NCI-H128 (cell line): ENCODE measurements at regions not wholly inside any gene's neighbourhood (a gene's known extent, or its start where the extent isn't known, plus 50 kb on each side); places are given as distances from the start of the nearest gene placed in this dataset.

Source experiments
- DNase-seq: peaks from one replicate; lab custom pipeline; 2025; ENCODE audit not compliant: unreplicated experiment; lab: John Stamatoyannopoulos, UW

DNA sequence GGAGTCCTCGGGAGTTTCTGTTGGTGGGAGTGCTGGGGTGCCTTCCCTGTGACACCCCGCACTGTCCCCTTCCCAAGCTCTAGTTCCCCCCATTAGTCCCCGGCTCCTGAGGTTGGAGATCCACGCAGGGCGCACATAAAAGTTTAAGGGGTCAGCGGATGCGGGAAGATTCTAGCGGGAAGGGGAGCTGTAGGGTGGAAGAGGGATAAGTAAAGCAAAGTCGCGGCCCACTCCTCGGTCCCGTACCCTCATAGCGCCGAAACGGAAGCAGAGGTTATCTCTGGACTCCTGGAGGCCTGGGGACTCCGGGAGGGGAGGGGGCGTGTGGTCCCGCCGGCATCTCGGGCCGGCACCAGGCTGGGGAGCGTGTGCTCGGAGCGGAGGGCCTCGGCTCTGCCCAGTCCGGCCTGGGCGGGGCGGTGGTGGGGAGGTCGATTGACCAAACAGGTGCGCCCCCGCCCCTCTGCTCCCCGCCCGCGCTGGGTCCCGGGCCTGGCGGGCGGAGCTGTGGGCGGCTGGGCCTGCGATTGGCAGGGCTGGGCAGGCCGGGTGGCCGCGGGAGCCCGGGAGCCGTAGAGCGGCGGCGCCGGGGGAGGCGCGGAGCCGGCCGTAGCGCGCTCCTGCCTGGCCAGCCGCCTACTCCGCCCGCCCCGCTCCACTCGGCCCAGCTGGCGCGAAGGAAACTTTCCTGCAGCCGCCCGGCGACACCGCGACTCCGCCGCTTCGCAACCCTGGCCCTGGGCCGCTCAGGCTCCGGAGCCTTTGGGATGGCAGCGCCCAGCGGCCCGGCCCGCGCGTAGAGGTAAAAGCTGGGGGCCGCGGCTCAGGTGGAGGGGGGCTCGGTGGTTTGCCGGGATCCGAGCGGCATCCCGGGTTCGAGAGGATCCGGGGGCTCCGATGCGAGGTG is 52.2 kb upstream of the DAB2IP start:
- no peak for DNase-seq

GRCh38 chr9:121599872-121600585 is 51.4 kb upstream of the DAB2IP start:
- DNase-seq = no peak

- DNase-seq = no peak
Measured at GRCh38 chr9:121601194-121601593, 50.2 kb upstream of the DAB2IP start.
